ENCODE measurements at regions not wholly inside any gene's neighbourhood (a gene's known extent, or its start where the extent isn't known, plus 50 kb on each side); places are given as distances from the start of the nearest gene placed in this dataset.
"Not testable (repeated sequence)": the region's sequence is repeated elsewhere in the genome, so short reads cannot be mapped to it uniquely, and the experiment has no call there.

DNA sequence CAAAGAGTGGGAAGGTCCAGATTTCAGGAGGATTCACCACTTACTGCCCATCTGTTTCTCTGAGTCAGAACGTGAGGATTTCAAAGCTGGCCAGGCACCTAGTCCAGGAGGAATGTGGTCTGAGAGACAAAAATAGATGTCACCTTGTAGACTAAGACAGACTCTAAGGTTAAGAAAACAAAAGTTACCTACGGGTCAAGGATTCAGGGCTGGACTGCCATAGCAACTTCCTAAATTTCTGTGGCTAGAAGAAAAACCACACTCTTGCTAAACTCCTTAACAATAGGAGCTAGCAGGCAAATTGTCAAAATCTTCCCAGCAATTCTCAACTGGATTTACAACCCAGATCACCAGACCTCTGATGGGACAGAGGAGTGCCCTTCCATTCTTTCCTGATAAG is 250.4 kb upstream of the NOTCH2NLA start:
- TF ChIP-seq, protein P1, sequence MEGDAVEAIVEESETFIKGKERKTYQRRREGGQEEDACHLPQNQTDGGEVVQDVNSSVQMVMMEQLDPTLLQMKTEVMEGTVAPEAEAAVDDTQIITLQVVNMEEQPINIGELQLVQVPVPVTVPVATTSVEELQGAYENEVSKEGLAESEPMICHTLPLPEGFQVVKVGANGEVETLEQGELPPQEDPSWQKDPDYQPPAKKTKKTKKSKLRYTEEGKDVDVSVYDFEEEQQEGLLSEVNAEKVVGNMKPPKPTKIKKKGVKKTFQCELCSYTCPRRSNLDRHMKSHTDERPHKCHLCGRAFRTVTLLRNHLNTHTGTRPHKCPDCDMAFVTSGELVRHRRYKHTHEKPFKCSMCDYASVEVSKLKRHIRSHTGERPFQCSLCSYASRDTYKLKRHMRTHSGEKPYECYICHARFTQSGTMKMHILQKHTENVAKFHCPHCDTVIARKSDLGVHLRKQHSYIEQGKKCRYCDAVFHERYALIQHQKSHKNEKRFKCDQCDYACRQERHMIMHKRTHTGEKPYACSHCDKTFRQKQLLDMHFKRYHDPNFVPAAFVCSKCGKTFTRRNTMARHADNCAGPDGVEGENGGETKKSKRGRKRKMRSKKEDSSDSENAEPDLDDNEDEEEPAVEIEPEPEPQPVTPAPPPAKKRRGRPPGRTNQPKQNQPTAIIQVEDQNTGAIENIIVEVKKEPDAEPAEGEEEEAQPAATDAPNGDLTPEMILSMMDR (IDR thresholded peaks at IDR 0.05): not testable (repeated sequence)
- not testable (repeated sequence) for TF ChIP-seq POLR2A (IDR thresholded peaks at IDR 0.05)
